Smooth muscle cell (in vitro differentiated cells): ENCODE measurements at regions not wholly inside any gene's neighbourhood (a gene's known extent, or its start where the extent isn't known, plus 50 kb on each side); places are given as distances from the start of the nearest gene placed in this dataset.
"Not testable (repeated sequence)": the region's sequence is repeated elsewhere in the genome, so short reads cannot be mapped to it uniquely, and the experiment has no call there.

Source experiments
- DNase-seq: peaks from one replicate; lab custom pipeline; 2025; ENCODE audit not compliant: unreplicated experiment; lab: John Stamatoyannopoulos, UW
- H2AFZ ChIP-seq: fragments of 200-600 bp; sonication (generic); 2 replicates; pipeline ENCODE4 v1.6.0; 2016; ENCODE audit warnings: antibody characterized with exemption, low read depth, mild to moderate bottlenecking
- H3F3A ChIP-seq: fragments of 200-600 bp; sonication (generic); 2 replicates; pipeline ENCODE4 v1.6.0; 2017; ENCODE audit warnings: antibody characterized with exemption, low read depth
- H3K27ac ChIP-seq: fragments of 200-600 bp; sonication (generic); 2 replicates; pipeline ENCODE4 v1.5.1; 2016; ENCODE audit warnings: low read depth, mild to moderate bottlenecking
- H3K27me3 ChIP-seq: fragments of 200-600 bp; sonication (generic); 2 replicates; pipeline ENCODE4 v1.6.1; 2016; ENCODE audit warnings: low read depth, mild to moderate bottlenecking
- H3K36me3 ChIP-seq: fragments of 200-600 bp; sonication (generic); 2 replicates; pipeline ENCODE4 v1.5.1; 2016; ENCODE audit warnings: low read depth
- H3K4me1 ChIP-seq: fragments of 200-600 bp; sonication (generic); 2 replicates; pipeline ENCODE4 v1.5.1; 2016; ENCODE audit warnings: low read depth
- H3K4me2 ChIP-seq: fragments of 200-600 bp; sonication (generic); 2 replicates; pipeline ENCODE4 v1.6.0; 2016; ENCODE audit warnings: mild to moderate bottlenecking
- H3K4me3 ChIP-seq: fragments of 200-600 bp; sonication (generic); 2 replicates; pipeline ENCODE4 v1.5.1; 2016; ENCODE audit warnings: mild to moderate bottlenecking
- H3K79me2 ChIP-seq: fragments of 200-600 bp; sonication (generic); 2 replicates; pipeline ENCODE4 v1.6.0; 2016; ENCODE audit warnings: low read depth, mild to moderate bottlenecking
- H3K9ac ChIP-seq: fragments of 200-600 bp; sonication (generic); 2 replicates; pipeline ENCODE4 v1.6.0; 2016; ENCODE audit warnings: low read depth
- H3K9me3 ChIP-seq: fragments of 200-600 bp; sonication (generic); replicated peaks from 2 replicates; pipeline ENCODE4 v1.5.1; 2016; ENCODE audit warnings: low read depth
- H4K20me1 ChIP-seq: fragments of 200-600 bp; sonication (generic); 2 replicates; pipeline ENCODE4 v1.6.0; 2016; ENCODE audit warnings: low read depth
- WGBS: methylation state at CpG from one replicate; pipeline ENCODE4 v1.1.7; 2016; ENCODE audit warnings: low lambda C conversion rate; 5-methylcytosine and 5-hydroxymethylcytosine counted together
- TF ChIP-seq, protein P1 (sequence below): fragments of 200-600 bp; sonication (generic); IDR thresholded peaks from 2 replicates; pipeline ENCODE4 v1.5.1; 2017; ENCODE audit warnings: borderline replicate concordance, mild to moderate bottlenecking, antibody characterized with exemption; ENCODE audit not compliant: insufficient read depth, poor library complexity, severe bottlenecking

DNA sequence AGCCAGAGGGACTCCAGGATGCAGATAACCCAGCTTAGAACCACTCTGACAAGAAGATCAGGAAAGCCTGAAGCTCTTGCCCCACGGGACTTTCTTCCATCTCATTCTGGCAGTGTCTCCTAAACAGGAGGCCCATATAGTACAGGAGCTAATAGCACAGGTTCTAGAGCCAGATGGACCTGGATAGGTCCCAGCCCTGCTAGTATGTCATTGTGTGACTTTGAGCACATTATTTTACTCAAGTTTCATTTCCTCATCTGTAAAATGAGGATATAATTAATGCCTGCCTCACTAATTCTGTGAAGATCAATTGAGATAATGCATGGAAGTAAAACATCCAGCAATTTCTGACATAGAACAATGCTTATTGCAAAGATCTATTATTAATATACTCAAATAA is 66.5 kb upstream of the GZMB start:
- H3K4me3 ChIP-seq = no peak overlapping the region
- H3K9me3 ChIP-seq = no peaks in the 10 kb centered on the region
- no peak overlapping the region for H3K9ac ChIP-seq
- no peaks in the 10 kb centered on the region for H3F3A ChIP-seq
- no peaks in the 10 kb centered on the region for H3K36me3 ChIP-seq
- DNase-seq = no peak
- no peaks in the 10 kb centered on the region for H4K20me1 ChIP-seq
- no peak overlapping the region for H2AFZ ChIP-seq
- no peak overlapping the region for H3K4me2 ChIP-seq
- TF ChIP-seq, protein P1, sequence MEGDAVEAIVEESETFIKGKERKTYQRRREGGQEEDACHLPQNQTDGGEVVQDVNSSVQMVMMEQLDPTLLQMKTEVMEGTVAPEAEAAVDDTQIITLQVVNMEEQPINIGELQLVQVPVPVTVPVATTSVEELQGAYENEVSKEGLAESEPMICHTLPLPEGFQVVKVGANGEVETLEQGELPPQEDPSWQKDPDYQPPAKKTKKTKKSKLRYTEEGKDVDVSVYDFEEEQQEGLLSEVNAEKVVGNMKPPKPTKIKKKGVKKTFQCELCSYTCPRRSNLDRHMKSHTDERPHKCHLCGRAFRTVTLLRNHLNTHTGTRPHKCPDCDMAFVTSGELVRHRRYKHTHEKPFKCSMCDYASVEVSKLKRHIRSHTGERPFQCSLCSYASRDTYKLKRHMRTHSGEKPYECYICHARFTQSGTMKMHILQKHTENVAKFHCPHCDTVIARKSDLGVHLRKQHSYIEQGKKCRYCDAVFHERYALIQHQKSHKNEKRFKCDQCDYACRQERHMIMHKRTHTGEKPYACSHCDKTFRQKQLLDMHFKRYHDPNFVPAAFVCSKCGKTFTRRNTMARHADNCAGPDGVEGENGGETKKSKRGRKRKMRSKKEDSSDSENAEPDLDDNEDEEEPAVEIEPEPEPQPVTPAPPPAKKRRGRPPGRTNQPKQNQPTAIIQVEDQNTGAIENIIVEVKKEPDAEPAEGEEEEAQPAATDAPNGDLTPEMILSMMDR = no peak
- H3K27me3 ChIP-seq = peaks cover 5% of the 10 kb centered on the region
- 60% methylated on average over 1 of the region's 1 CpG for WGBS
- no peaks in the 10 kb centered on the region for H3K4me1 ChIP-seq
- no peak overlapping the region for H3K27ac ChIP-seq
- no peaks in the 10 kb centered on the region for H3K79me2 ChIP-seq

DNA sequence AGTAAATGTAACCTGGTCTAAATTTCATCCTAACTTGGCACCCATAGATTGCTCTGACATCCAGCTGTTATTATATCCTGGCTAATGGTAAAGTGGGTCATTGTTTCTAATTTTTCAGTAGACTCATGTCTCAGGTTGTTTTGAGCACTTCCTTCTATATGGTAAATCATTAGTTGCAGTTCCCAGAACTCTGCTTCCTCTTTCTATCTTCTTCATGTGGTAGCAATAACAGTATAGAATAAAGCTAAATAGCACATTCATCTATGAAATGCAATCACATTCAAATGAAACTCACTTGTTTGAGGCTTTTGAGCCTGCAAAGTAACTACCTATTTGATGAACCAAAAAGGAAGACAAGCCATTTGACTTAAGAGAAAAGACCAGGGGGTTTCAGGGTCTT is 65.1 kb upstream of the GZMB start:
- TF ChIP-seq, protein P1 = no peak
- H3K79me2 ChIP-seq = no peaks in the 10 kb centered on the region
- no peaks in the 10 kb centered on the region for H4K20me1 ChIP-seq
- H3K27me3 ChIP-seq = peaks cover 5% of the 10 kb centered on the region
- H3K4me2 ChIP-seq = no peak overlapping the region
- H2AFZ ChIP-seq = no peak overlapping the region
- no peaks in the 10 kb centered on the region for H3K9me3 ChIP-seq
- DNase-seq = no peak
- no peak overlapping the region for H3K27ac ChIP-seq
- no peaks in the 10 kb centered on the region for H3K36me3 ChIP-seq
- no peaks in the 10 kb centered on the region for H3K4me1 ChIP-seq
- no peak overlapping the region for H3K4me3 ChIP-seq
- no peaks in the 10 kb centered on the region for H3F3A ChIP-seq
- H3K9ac ChIP-seq = no peak overlapping the region

DNA sequence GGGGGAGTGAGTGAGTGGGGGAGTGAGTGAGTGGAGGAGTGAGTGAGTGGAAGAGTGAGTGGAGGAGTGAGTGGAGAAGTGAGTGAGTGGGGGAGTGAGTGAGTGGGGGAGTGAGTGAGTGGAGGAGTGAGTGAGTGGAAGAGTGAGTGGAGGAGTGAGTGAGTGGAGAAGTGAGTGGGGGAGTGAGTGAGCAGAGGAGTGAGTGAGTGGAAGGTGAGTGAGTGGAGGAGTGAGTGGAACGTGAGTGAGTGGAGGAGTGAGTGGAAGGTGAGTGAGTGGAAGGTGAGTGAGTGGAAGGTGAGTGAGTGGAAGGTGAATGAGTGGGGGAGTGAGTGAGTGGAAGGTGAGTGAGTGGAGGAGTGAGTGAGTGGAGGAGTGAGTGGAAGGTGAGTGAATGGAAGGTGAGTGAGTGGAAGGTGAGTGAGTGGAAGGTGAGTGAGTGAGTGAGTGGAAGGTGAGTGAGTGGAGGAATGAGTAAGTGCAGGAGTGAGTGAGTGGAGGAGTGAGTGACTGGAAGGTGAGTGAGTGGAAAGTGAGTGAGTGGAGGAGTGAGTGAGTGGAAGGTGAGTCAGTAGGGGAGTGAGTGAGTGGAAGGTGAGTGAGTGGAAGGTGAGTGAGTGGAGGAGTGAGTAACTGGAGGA is 62.4 kb upstream of the GZMB start:
- not testable (repeated sequence) for H2AFZ ChIP-seq, H3K36me3 ChIP-seq, H3K4me3 ChIP-seq, H3K9me3 ChIP-seq, H4K20me1 ChIP-seq, DNase-seq, H3K27me3 ChIP-seq, H3F3A ChIP-seq, H3K4me1 ChIP-seq, H3K4me2 ChIP-seq, H3K9ac ChIP-seq, H3K27ac ChIP-seq, H3K79me2 ChIP-seq
- no CpG with 5 or more reads among the region's 1 CpG for WGBS

DNA sequence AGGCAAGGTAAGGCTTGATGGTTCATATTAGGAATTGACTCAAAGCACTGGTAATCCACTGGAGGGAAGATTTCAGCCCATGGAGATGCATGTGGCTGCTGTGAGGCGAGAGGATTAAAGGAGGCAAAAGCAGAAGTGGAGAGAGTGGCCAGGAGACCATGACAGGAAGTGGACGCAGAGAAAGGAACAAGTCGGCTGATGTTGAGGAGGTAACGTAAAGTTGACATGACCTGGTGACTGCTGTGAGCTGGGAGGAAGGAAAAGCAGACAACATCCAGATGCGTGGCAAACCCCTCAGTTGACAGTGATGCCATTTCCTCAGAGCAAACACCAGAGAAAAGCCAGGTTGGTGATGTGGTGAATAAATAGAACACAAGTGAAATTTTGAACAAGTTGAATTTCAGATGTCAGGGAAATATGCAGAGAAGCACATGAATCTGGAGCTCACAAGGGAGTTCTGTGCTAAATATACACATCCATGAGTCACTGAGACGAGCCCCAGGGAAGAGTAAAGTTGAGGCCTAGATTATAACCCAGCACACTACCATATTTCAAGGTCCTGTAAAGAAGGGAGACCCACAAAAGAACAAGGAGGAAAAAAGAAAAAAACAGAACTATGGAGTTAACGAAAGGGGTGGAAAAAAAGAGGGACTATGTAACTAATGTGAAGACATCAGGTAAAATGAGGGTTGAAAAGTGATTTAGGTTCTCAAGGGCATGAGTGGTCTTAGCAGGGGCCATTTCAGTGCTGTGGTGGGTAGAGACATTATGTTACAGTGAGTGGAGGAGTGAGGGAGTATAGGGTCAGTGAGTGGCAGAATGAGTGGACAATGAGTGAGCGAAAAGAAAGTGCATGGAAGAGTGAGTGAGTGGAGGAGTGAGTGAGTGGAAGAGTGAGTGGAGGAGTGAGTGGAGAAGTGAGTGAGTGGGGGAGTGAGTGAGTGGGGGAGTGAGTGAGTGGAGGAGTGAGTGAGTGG is 61.6 kb upstream of the GZMB start:
- H3K36me3 ChIP-seq = no peaks in the 10 kb centered on the region
- H3K4me3 ChIP-seq = no peak overlapping the region
- no peaks in the 10 kb centered on the region for H3K4me1 ChIP-seq
- H3K9me3 ChIP-seq = no peaks in the 10 kb centered on the region
- 82% methylated on average over 8 of the region's 8 CpGs for WGBS
- H3K79me2 ChIP-seq = no peaks in the 10 kb centered on the region
- H3K4me2 ChIP-seq = no peak overlapping the region
- TF ChIP-seq, protein P1 = no peak
- no peak overlapping the region for H3K27ac ChIP-seq
- no peak overlapping the region for H3K9ac ChIP-seq
- no peaks in the 10 kb centered on the region for H3F3A ChIP-seq
- H4K20me1 ChIP-seq = no peaks in the 10 kb centered on the region
- H3K27me3 ChIP-seq = peaks cover 9% of the 10 kb centered on the region
- no peak for DNase-seq
- no peak overlapping the region for H2AFZ ChIP-seq
